RCC 7860 (cell line): ENCODE measurements at regions not wholly inside any gene's neighbourhood (a gene's known extent, or its start where the extent isn't known, plus 50 kb on each side); places are given as distances from the start of the nearest gene placed in this dataset.
A peak's percentile ranks its signal among the peaks of the same experiment; 100 is the strongest.
"Not testable (repeated sequence)": the region's sequence is repeated elsewhere in the genome, so short reads cannot be mapped to it uniquely, and the experiment has no call there.

Experiments used
- DNase-seq: peaks from one replicate; pipeline ENCODE4 v3.0.0-alpha.2; 2015; ENCODE audit warnings: low spot score
- FAIRE-seq: peaks from 2 replicates; lab custom pipeline; 2012; peaks lifted over from hg19 to GRCh38; lab: Jason Lieb, UNC

DNA sequence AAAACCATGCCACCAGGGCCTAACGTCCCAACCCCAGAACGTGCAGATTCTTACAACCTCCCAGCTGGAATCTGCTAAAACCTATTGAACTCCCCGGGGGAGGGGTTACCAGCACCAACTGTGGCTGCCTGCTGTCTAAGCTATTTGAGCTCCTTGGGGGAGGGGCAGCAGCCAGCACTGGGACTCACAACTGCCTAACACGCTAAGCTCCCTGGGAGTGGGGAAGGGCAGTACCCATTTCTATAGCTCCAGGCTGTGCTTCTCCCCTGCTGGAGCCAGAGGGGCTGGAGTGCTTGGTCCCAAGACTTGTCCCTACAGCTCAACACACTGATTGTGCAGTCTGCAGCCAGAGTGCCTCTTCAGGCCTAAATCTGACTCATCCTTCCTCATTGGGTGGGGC is 459.8 kb upstream of the FGF16 start:
- DNase-seq (no peak), FAIRE-seq (no peak)

DNA sequence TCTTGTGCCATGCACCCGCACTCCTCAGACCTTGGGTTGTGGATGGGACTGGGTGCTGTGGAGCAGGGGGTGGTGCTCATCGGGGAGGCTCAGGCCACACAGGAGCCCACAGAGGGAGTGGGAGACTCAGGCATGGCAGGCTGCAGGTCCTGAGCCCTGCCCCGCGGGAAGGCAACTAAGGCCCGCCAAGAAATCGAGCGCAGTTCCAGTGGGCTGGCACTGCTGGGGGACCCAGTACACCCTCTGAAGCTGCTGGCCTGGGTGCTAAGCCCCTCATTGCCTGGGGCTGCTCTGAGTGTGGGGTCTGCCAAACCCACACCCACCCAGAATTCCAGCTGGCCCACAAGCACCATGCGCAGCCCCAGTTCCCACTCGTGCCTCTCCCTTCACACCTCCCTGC is 450.5 kb upstream of the FGF16 start:
- no peak for FAIRE-seq
- no peak for DNase-seq

DNA sequence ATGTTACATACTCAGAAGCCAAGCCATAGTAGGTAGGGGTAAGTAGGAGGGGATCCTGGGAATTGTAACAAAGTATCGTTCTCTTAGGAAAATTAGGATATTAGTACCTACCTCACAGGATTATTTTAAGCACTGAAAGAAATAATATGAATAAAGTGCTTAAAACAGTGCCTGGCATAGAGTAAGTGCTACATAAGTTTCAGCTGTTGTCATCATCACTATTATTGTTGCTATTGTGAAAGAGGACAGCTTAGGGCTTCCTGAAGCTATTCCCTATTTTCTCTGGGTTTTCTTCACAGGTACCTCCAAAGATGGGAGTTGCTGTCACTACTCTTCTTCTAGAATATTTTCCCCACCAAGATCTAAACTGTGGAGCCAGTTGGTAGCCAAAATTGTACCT is 443.7 kb upstream of the FGF16 start:
- FAIRE-seq = no peak
- DNase-seq = no peak

- FAIRE-seq (no peak), DNase-seq (peak; percentile 21)
Measured at GRCh38 chrX:77003956-77004355, 443.2 kb upstream of the FGF16 start.

DNA sequence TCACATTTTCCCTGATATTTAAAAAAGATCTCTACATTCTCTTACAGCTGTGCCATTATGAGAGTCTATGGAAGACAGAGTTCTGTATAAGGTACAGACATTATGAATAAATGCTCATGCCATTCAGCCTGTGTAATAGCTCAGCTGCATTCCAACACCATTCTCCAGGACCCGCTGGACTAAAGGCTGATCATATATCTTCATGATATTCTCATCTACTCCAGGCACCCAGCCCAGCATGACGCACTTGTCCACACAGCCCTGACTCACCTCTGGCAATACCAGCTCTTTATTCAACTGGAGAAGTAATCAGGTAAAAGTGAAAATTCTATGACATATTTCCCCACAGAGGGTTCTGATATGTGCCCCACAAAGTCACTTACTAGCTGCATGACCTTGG is 437.5 kb upstream of the FGF16 start:
- DNase-seq = peak; percentile 84
- peak; percentile 88 for FAIRE-seq

GRCh38 chrX:77014377-77015372 is 432.5 kb upstream of the FGF16 start:
- peak; percentile 49 for FAIRE-seq
- peak; percentile 31 for DNase-seq

- FAIRE-seq (no peak), DNase-seq (no peak)
Measured at GRCh38 chrX:77017093-77017492, 430.1 kb upstream of the FGF16 start.

GRCh38 chrX:77046180-77046810 is 400.9 kb upstream of the FGF16 start:
- FAIRE-seq, DNase-seq: not testable (repeated sequence)

DNA sequence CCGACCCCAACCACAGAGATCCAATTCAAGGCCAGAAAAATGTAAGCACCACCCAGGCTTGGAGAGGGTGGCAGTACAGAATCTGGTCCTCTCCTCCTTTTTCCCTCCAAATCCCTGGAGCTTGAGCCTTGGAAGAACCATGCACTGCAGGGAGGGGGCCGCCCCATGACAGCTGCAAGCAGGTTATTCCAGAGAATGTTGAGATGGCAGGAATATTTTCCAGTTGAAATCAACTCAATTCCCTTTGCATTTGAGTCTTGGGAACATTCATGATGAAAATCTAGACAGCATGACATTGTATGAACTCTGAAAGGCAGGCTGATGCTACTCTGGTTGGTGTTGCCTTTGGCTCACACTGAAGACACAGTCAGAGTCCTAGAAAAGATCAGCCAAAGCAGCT is 386.6 kb upstream of the FGF16 start:
- DNase-seq (no peak), FAIRE-seq (no peak)

DNA sequence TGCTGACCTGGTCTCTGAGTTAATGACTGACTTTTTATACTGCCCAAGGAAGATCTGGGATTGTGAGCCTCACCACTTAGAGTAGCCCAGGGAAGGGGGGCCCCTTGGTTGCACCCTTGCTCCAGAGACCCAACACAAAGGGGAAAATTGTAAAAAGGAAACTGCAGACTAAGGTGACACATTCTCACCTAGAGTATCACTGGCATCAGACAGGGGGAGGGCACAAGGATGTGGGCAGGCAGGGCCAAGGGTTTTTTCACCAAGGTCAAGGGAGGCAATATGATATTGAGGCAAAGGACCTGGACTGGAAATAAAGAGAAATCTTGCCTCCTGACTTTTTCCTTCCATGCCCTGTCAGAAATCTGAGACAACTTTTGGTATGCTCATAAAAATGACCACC is 386.2 kb upstream of the FGF16 start:
- FAIRE-seq (no peak), DNase-seq (no peak)

DNA sequence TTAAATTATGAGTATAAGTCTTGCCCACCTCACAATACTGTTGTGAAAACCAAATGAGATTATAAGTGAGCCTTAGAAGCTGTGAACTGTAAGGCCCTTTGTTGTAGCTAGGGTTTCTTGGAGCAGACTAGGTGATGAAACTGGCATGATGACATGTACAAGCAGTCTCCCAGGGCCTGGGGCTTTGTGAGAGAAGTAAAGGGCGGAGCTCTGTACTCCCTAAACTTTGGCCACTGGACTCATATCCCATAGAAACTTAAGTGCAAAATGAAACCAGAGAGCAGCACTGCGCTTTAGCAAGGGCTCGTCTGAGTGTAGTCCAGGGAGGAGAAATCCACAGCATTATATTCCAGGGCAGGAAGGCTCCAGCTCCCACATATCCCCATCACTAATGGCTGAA is 385.6 kb upstream of the FGF16 start:
- FAIRE-seq (no peak), DNase-seq (no peak)

DNA sequence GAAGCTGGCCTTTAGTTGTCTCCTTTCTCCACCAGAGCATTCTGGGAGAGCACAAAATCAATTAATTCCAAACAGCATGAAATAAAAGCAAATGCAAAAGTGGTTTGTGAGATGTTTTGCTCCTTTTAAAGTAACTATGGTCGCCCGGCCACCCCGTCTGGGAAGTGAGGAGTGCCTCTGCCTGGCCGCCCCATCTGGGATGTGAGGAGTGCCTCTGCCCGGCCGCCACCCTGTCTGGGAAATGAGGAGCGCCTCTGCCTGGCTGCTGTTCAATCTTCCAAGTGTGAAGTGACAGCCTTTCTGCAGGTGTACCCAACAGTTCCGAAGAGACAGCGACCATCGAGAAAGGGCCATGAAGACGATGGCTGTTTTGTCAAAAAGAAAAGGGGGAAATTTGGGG is 381.3 kb upstream of the FGF16 start:
- FAIRE-seq (no peak), DNase-seq (no peak)

- FAIRE-seq = no peak
- no peak for DNase-seq
Measured at GRCh38 chrX:77070202-77070918, 376.8 kb upstream of the FGF16 start.

- FAIRE-seq (no peak), DNase-seq (no peak)
Measured at GRCh38 chrX:77076896-77077295, 370.3 kb upstream of the FGF16 start.

DNA sequence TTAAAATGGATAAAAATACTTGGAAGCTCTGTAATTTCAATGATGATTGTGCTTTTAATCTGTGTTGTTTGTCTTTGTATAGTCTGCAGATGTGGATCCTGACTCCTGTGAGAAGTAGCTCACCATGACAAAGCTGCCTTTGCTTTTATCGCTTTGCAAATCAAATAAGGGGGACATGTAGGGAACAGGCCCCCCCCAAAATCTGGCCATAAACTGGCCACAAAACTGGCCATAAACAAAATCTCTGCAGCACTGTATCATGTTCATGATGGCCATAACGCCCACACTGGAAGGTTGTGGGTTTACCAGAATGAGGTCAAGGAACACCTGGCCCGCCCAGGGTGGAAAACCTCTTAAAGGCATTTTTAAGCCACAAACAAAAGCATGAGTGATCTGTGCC is 366.0 kb upstream of the FGF16 start:
- not testable (repeated sequence) for FAIRE-seq

GRCh38 chrX:77085372-77085771 is 361.8 kb upstream of the FGF16 start:
- DNase-seq (no peak), FAIRE-seq (no peak)

More for the DNA sequence above, 366.0 kb upstream of the FGF16 start:
- DNase-seq = not testable (repeated sequence)

DNA sequence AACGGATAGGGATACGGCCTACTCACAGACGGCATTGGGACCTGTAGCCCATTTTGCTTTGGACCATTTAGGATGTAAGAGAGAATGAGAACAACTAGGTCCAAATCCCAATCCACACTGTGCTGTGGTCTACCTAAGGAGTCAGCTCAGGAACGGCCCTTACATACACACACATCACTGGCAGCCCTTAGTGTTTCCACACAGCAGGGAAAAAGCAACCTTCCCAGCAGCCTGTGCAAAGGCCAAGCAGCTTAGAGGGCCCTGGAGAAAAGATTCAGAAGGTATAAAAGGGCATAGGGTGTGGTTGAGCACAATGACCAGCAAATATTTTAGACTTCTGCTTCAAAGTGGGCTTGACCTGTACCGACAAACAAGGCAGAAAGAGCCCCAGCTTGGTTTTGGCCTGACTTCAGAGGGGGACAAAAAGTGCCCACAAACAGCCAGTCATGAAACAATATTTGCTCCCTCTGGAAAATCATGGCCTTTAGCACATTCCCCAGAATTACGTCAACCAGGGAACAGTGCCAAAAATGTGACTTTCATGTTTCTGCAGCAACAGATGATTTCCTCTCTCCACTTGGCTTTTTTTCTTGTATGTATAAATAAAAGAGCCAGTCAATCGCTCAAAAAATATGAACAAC is 359.5 kb upstream of the FGF16 start:
- DNase-seq (peak; percentile 6), FAIRE-seq (no peak)

- FAIRE-seq = no peak
- DNase-seq = no peak
Measured at GRCh38 chrX:77088233-77088632, 359.0 kb upstream of the FGF16 start.

DNA sequence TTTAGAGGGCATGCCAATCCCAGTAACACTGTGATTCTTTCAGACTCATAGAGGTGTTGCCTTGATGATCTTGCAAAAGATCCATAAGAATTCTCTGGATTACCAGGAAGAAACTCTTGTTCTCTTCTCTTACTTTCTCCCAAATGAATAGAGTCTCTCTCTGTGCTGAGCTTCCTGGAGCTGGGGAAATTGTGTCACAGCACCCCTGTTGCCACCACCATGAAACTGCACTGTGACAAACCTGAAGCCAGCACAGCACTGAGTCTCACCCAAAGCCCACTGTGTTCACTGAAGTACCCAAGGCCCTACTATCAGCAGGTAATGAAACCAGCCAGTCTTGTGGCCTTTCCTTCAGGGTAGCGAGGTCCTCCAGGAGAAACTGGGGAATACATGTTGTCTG is 332.7 kb upstream of the FGF16 start:
- DNase-seq (no peak), FAIRE-seq (no peak)

DNA sequence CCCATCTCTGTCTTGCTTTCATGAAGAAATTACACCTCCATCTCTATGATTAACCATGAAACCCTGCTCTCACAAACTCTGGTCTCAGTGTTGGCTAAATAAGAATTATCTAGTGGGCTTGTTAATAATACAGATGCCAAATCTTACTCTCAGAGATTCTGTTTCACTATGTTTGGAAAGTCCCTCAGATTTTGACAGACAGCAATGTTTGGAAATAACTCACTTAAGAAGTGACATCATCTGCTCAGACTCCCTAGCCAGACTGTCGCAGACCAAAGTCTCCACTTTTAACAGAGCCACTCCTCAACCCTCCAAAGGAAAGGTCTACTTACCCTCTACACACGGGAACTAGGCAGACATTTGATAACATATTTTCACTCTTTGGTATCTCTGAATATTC is 328.5 kb upstream of the FGF16 start:
- FAIRE-seq (no peak), DNase-seq (no peak)

- DNase-seq (no peak), FAIRE-seq (no peak)
Measured at GRCh38 chrX:77119706-77120105, 327.5 kb upstream of the FGF16 start.
